Prostate gland (tissue), 2 donors: ENCODE measurements at regions not wholly inside any gene's neighbourhood (a gene's known extent, or its start where the extent isn't known, plus 50 kb on each side); places are given as distances from the start of the nearest gene placed in this dataset.

Experiments
- CTCF ChIP-seq, 4 experiments: fragments of 200-600 bp in 2 of 4; fragments of 450-650 bp in 2 of 4; sonication (generic) in 2 of 4; IDR thresholded peaks; 1 replicate in 3 of 4; 2 replicates in 1 of 4; pipeline ENCODE4 v1.5.1; 2016 to 2019; ENCODE audit warnings: antibody characterized with exemption in 4 of 4, mild to moderate bottlenecking in 2 of 4, moderate library complexity in 2 of 4
- POLR2A ChIP-seq: fragments of 450-650 bp; IDR thresholded peaks from one replicate; pipeline ENCODE4 v1.6.1; 2016; ENCODE audit warnings: antibody characterized with exemption, mild to moderate bottlenecking
- POLR2AphosphoS5 ChIP-seq: sonication (generic); formaldehyde crosslinking; IDR thresholded peaks from one replicate; pipeline ENCODE4 v1.6.1; 2017; ENCODE audit warnings: antibody characterized with exemption

- no peak for TF ChIP-seq POLR2AphosphoS5
- no peak for TF ChIP-seq CTCF (IDR thresholded peaks at IDR 0.05)
- no peak for TF ChIP-seq POLR2A
Measured at GRCh38 chr10:117892681-117893220, 154.0 kb downstream of the RAB11FIP2 start.
